Chondrocyte (in vitro differentiated cells): ENCODE measurements at regions not wholly inside any gene's neighbourhood (a gene's known extent, or its start where the extent isn't known, plus 50 kb on each side); places are given as distances from the start of the nearest gene placed in this dataset.

ENCODE experiments used
- DNase-seq: peaks from one replicate; pipeline ENCODE4 v3.0.0; 2021; ENCODE audit warnings: mixed read lengths, low spot score
- H3K27ac Mint-ChIP-seq: one replicate; pipeline ENCODE4 v1.8.0; 2021; ENCODE audit warnings: mild to moderate bottlenecking, moderate library complexity, mixed read lengths; ENCODE audit not compliant: unreplicated experiment
- H3K27me3 Mint-ChIP-seq: 2 replicates; pipeline ENCODE4 v1.8.0; 2021; ENCODE audit warnings: low read depth, mixed read lengths
- H3K36me3 Mint-ChIP-seq: 2 replicates; pipeline ENCODE4 v1.8.0; 2021; ENCODE audit warnings: low read depth, mixed read lengths
- H3K4me1 Mint-ChIP-seq: 2 replicates; pipeline ENCODE4 v1.8.0; 2021; ENCODE audit warnings: low read depth, mild to moderate bottlenecking, mixed read lengths
- H3K4me3 Mint-ChIP-seq: one replicate; pipeline ENCODE4 v1.8.0; 2021; ENCODE audit warnings: mild to moderate bottlenecking, moderate library complexity, mixed read lengths; ENCODE audit not compliant: unreplicated experiment
- H3K9me3 Mint-ChIP-seq: 2 replicates; pipeline ENCODE4 v1.8.0; 2021; ENCODE audit warnings: low read depth, mixed read lengths
- CTCF ChIP-seq: fragments of 200-600 bp; sonication (generic); IDR thresholded peaks from 2 replicates; pipeline ENCODE4 v1.5.0; 2021; ENCODE audit warnings: antibody characterized with exemption, mild to moderate bottlenecking, moderate library complexity

- no peak overlapping the region for H3K4me3 Mint-ChIP-seq
- H3K27me3 Mint-ChIP-seq: peaks cover 23% of the 10 kb centered on the region
- TF ChIP-seq CTCF: no peak
- DNase-seq: no peak
- no peak overlapping the region for H3K27ac Mint-ChIP-seq
- H3K4me1 Mint-ChIP-seq: no peaks in the 10 kb centered on the region
- no peaks in the 10 kb centered on the region for H3K36me3 Mint-ChIP-seq
- H3K9me3 Mint-ChIP-seq: no peaks in the 10 kb centered on the region
Measured at GRCh38 chr6:95285881-95286280, 291.5 kb upstream of the MANEA start.

- Mint-ChIP-seq H3K9me3 (no peaks in the 10 kb centered on the region), H3K27me3 (peaks cover 17% of the 10 kb centered on the region), H3K27ac (no peak overlapping the region), H3K4me1 (no peaks in the 10 kb centered on the region), H3K36me3 (no peaks in the 10 kb centered on the region), H3K4me3 (no peak overlapping the region)
- no peak for TF ChIP-seq CTCF
- no peak for DNase-seq
Measured at GRCh38 chr6:95286874-95287273, 290.5 kb upstream of the MANEA start.

GRCh38 chr6:95288251-95288650 is 289.1 kb upstream of the MANEA start:
- TF ChIP-seq CTCF: no peak
- Mint-ChIP-seq H3K4me3 (no peak overlapping the region), H3K36me3 (no peaks in the 10 kb centered on the region), H3K27me3 (peaks cover 13% of the 10 kb centered on the region), H3K27ac (no peak overlapping the region), H3K9me3 (no peaks in the 10 kb centered on the region), H3K4me1 (no peaks in the 10 kb centered on the region)
- no peak for DNase-seq

GRCh38 chr6:95292011-95292410 is 285.3 kb upstream of the MANEA start:
- Mint-ChIP-seq H3K27me3 (peaks cover 8% of the 10 kb centered on the region), H3K9me3 (no peaks in the 10 kb centered on the region), H3K4me1 (no peaks in the 10 kb centered on the region), H3K4me3 (no peak overlapping the region), H3K27ac (no peak overlapping the region), H3K36me3 (no peaks in the 10 kb centered on the region)
- TF ChIP-seq CTCF: no peak
- DNase-seq: no peak

GRCh38 chr6:95293257-95293656 is 284.1 kb upstream of the MANEA start:
- peaks cover 11% of the 10 kb centered on the region for H3K27me3 Mint-ChIP-seq
- no peaks in the 10 kb centered on the region for H3K4me1 Mint-ChIP-seq
- DNase-seq: no peak
- H3K27ac Mint-ChIP-seq: no peak overlapping the region
- H3K36me3 Mint-ChIP-seq: no peaks in the 10 kb centered on the region
- no peak overlapping the region for H3K4me3 Mint-ChIP-seq
- no peaks in the 10 kb centered on the region for H3K9me3 Mint-ChIP-seq
- no peak for TF ChIP-seq CTCF
